SK-N-SH treated with all-trans-retinoic acid at 6 μM for 48 hours (cell line): ENCODE measurements at regions not wholly inside any gene's neighbourhood (a gene's known extent, or its start where the extent isn't known, plus 50 kb on each side); places are given as distances from the start of the nearest gene placed in this dataset.

Experiments used
- ATAC-seq: fragments of 200-7000 bp; cut with Tn5 transposase; 3 replicates; pipeline ENCODE4 v1.9.1; 2020; ENCODE audit warnings: mild to moderate bottlenecking, moderate library complexity
- ARNTL ChIP-seq: fragments of 450-650 bp; formaldehyde crosslinking; IDR thresholded peaks from 2 replicates; pipeline ENCODE4 v1.5.0; 2020; ENCODE audit warnings: low read depth, mild to moderate bottlenecking, moderate library complexity, borderline replicate concordance
- CSDC2 ChIP-seq: fragments of 250-450 bp; sonication (Bioruptor Pico); IDR thresholded peaks from 2 replicates; pipeline ENCODE4 v1.5.0; 2020; ENCODE audit warnings: mild to moderate bottlenecking, moderate library complexity
- ESRRG ChIP-seq: fragments of 250-450 bp; sonication (Bioruptor Pico); IDR thresholded peaks from 2 replicates; pipeline ENCODE4 v1.6.1; 2021; ENCODE audit warnings: mild to moderate bottlenecking
- GLIS3 ChIP-seq: fragments of 250-450 bp; sonication (Bioruptor Pico); IDR thresholded peaks from 2 replicates; pipeline ENCODE4 v1.5.0; 2020; ENCODE audit warnings: mild to moderate bottlenecking, moderate library complexity
- ISL1 ChIP-seq: fragments of 250-450 bp; sonication (Bioruptor Pico); IDR thresholded peaks from 2 replicates; pipeline ENCODE4 v2.1.2; 2022; ENCODE audit warnings: mild to moderate bottlenecking, moderate library complexity
- OSR1 ChIP-seq: fragments of 250-450 bp; sonication (Bioruptor Pico); IDR thresholded peaks from 2 replicates; pipeline ENCODE4 v1.8.0; 2022; ENCODE audit warnings: moderate library complexity, mild to moderate bottlenecking, inconsistent platforms
- PPARA ChIP-seq: fragments of 250-450 bp; sonication (Bioruptor Pico); IDR thresholded peaks from 2 replicates; pipeline ENCODE4 v1.5.0; 2020; ENCODE audit warnings: mild to moderate bottlenecking, borderline replicate concordance
- SNAI2 ChIP-seq: fragments of 250-450 bp; sonication (Bioruptor Pico); IDR thresholded peaks from 2 replicates; pipeline ENCODE4 v1.5.0; 2020; ENCODE audit warnings: mild to moderate bottlenecking, moderate library complexity
- TCF4 ChIP-seq: fragments of 250-450 bp; sonication (Bioruptor Pico); IDR thresholded peaks from 2 replicates; pipeline ENCODE4 v1.8.0; 2021; ENCODE audit warnings: mild to moderate bottlenecking, moderate library complexity, borderline replicate concordance
- TOX ChIP-seq: fragments of 250-450 bp; sonication (Bioruptor Pico); IDR thresholded peaks from 2 replicates; pipeline ENCODE4 v1.8.0; 2021; ENCODE audit warnings: mild to moderate bottlenecking, moderate library complexity, borderline replicate concordance
- ZC3H10 ChIP-seq: fragments of 250-450 bp; sonication (Bioruptor Pico); IDR thresholded peaks from 2 replicates; pipeline ENCODE4 v1.5.1; 2021; ENCODE audit warnings: mild to moderate bottlenecking, moderate library complexity
- ZFP30 ChIP-seq: fragments of 450-650 bp; formaldehyde crosslinking; IDR thresholded peaks from 2 replicates; pipeline ENCODE4 v1.5.0; 2022; ENCODE audit warnings: mild to moderate bottlenecking, moderate library complexity
- ZNF565 ChIP-seq: fragments of 450-650 bp; formaldehyde crosslinking; conservative IDR thresholded peaks from 2 replicates; pipeline ENCODE4 v1.5.0; 2020; ENCODE audit warnings: low read depth, mild to moderate bottlenecking, moderate library complexity
- ZNF70 ChIP-seq: fragments of 450-650 bp; formaldehyde crosslinking; IDR thresholded peaks from 2 replicates; pipeline ENCODE4 v1.5.0; 2020; ENCODE audit warnings: mild to moderate bottlenecking, moderate library complexity
- ZNF8 ChIP-seq: fragments of 450-650 bp; formaldehyde crosslinking; IDR thresholded peaks from 2 replicates; pipeline ENCODE4 v1.5.0; 2020; ENCODE audit warnings: mild to moderate bottlenecking, moderate library complexity
- TF ChIP-seq, protein P1 (sequence below): fragments of 250-450 bp; sonication (Bioruptor Pico); IDR thresholded peaks from 2 replicates; pipeline ENCODE4 v1.5.0; 2020; ENCODE audit warnings: mild to moderate bottlenecking, moderate library complexity
- TF ChIP-seq, protein P2 (sequence below): fragments of 250-450 bp; sonication (Bioruptor Pico); IDR thresholded peaks from 2 replicates; pipeline ENCODE4 v1.8.0; 2021; ENCODE audit warnings: low read depth, mild to moderate bottlenecking, moderate library complexity, borderline replicate concordance
- TF ChIP-seq, protein P3 (sequence below): fragments of 250-450 bp; sonication (Bioruptor Pico); IDR thresholded peaks from 2 replicates; pipeline ENCODE4 v1.5.1; 2021; ENCODE audit warnings: mild to moderate bottlenecking, moderate library complexity
- TF ChIP-seq, protein P4 (sequence below): fragments of 250-450 bp; sonication (Bioruptor Pico); IDR thresholded peaks from 2 replicates; pipeline ENCODE4 v1.8.0; 2020; ENCODE audit warnings: mild to moderate bottlenecking, moderate library complexity, borderline replicate concordance
- TF ChIP-seq, protein P5 (sequence below): fragments of 250-450 bp; sonication (Bioruptor Pico); IDR thresholded peaks from 2 replicates; pipeline ENCODE4 v1.5.1; 2020; ENCODE audit warnings: low read depth, mild to moderate bottlenecking, moderate library complexity

DNA sequence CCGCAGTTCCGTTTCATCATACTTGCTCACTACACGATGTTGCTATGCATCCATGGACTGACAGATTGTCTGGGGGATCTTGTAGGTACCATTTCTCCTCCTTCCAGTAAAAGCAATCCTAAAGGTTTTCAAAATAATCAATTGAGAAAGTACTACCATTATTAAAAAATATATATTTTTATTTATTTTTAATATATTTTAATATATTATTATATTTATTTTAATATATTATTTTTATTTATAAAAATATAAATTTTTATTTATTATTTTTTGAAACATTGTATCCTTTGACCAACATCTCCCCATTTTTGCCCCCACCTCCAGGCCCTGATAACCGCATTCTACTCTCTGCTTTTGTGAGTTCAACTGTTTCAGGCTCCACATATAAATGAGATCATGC lies 237.6 kb upstream of the IRX4 start:
- no peak for ATAC-seq
- TF ChIP-seq, protein P1, sequence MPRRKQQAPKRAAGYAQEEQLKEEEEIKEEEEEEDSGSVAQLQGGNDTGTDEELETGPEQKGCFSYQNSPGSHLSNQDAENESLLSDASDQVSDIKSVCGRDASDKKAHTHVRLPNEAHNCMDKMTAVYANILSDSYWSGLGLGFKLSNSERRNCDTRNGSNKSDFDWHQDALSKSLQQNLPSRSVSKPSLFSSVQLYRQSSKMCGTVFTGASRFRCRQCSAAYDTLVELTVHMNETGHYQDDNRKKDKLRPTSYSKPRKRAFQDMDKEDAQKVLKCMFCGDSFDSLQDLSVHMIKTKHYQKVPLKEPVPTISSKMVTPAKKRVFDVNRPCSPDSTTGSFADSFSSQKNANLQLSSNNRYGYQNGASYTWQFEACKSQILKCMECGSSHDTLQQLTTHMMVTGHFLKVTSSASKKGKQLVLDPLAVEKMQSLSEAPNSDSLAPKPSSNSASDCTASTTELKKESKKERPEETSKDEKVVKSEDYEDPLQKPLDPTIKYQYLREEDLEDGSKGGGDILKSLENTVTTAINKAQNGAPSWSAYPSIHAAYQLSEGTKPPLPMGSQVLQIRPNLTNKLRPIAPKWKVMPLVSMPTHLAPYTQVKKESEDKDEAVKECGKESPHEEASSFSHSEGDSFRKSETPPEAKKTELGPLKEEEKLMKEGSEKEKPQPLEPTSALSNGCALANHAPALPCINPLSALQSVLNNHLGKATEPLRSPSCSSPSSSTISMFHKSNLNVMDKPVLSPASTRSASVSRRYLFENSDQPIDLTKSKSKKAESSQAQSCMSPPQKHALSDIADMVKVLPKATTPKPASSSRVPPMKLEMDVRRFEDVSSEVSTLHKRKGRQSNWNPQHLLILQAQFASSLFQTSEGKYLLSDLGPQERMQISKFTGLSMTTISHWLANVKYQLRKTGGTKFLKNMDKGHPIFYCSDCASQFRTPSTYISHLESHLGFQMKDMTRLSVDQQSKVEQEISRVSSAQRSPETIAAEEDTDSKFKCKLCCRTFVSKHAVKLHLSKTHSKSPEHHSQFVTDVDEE (CRISPR knock-in tag): no peak
- TF ChIP-seq ZNF565 (CRISPR knock-in tag) (no peak), GLIS3 (CRISPR knock-in tag) (no peak), OSR1 (no peak), CSDC2 (CRISPR knock-in tag) (no peak), ZFP30 (CRISPR knock-in tag) (no peak), TCF4 (no peak)

DNA sequence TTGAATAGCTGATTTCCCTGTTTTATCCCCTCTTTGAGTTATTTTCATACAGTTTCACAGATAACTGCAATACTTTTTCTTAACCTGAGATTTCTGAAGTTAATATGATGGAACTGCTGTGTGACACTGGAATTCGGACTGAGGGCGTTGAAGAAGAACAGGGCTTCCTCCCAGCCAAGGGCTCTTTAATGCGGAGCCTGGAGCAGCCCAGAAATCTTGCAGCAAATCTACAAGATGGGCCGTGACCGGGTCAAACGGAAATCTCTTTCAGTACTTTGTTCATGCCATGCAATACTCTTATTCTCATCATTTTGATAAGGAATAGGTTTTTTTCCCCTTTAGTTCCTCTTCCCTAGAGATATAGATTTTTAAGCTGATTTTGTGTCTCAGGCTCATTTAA lies 236.8 kb upstream of the IRX4 start:
- TF ChIP-seq, protein P2, sequence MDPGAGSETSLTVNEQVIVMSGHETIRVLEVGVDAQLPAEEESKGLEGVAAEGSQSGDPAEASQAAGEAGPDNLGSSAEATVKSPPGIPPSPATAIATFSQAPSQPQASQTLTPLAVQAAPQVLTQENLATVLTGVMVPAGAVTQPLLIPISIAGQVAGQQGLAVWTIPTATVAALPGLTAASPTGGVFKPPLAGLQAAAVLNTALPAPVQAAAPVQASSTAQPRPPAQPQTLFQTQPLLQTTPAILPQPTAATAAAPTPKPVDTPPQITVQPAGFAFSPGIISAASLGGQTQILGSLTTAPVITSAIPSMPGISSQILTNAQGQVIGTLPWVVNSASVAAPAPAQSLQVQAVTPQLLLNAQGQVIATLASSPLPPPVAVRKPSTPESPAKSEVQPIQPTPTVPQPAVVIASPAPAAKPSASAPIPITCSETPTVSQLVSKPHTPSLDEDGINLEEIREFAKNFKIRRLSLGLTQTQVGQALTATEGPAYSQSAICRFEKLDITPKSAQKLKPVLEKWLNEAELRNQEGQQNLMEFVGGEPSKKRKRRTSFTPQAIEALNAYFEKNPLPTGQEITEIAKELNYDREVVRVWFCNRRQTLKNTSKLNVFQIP (CRISPR knock-in tag): no peak
- TF ChIP-seq ARNTL: no peak
- TF ChIP-seq, protein P1 (CRISPR knock-in tag): no peak
- TF ChIP-seq, all 23 proteins: peak for 0
- ATAC-seq: no peak

DNA sequence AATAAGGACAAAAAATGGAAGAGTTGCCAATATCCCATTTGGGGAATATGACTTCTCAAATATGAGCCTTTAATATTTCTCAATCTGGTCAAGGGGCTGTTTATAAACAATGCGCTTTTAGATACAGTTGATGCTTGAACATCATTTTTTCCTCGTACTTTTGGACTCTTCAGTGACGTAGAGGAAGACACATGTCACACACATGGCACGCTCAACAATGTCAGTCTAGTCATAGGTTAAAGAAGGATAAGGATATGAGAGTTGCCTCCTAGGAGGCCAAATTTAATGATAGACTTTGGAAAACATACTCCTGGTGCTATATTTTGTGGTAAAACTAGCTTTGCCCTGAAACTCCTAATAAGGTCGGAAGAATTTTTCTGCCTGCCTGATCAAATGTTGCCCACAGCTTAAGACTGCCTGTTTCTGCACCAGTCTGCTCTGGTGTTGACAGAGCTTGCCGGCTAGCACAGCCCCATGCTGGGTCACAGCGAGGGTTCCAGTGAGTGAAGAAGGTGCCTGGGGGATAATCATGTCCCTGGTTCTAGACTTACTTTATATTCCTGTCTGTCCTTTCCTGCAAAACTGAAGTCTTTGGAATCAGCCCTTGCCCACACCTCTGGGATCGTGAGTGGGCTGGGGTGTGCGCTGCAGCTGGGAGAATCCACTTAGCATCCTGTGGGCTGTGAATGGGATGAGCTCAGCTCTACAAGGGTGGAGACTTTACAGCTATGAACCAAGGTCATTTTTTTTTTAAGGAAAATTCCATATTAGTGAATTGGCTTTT lies 230.8 kb upstream of the IRX4 start:
- ATAC-seq: no peak
- no peak for TF ChIP-seq PPARA (CRISPR knock-in tag)
- TF ChIP-seq CSDC2 (CRISPR knock-in tag): no peak
- TF ChIP-seq OSR1: no peak
- TF ChIP-seq ZFP30 (CRISPR knock-in tag): no peak
- no peak for TF ChIP-seq ESRRG (CRISPR knock-in tag)
- TF ChIP-seq, protein P3, sequence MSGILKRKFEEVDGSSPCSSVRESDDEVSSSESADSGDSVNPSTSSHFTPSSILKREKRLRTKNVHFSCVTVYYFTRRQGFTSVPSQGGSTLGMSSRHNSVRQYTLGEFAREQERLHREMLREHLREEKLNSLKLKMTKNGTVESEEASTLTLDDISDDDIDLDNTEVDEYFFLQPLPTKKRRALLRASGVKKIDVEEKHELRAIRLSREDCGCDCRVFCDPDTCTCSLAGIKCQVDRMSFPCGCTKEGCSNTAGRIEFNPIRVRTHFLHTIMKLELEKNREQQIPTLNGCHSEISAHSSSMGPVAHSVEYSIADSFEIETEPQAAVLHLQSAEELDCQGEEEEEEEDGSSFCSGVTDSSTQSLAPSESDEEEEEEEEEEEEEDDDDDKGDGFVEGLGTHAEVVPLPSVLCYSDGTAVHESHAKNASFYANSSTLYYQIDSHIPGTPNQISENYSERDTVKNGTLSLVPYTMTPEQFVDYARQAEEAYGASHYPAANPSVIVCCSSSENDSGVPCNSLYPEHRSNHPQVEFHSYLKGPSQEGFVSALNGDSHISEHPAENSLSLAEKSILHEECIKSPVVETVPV (CRISPR knock-in tag): no peak
- TF ChIP-seq, protein P4, sequence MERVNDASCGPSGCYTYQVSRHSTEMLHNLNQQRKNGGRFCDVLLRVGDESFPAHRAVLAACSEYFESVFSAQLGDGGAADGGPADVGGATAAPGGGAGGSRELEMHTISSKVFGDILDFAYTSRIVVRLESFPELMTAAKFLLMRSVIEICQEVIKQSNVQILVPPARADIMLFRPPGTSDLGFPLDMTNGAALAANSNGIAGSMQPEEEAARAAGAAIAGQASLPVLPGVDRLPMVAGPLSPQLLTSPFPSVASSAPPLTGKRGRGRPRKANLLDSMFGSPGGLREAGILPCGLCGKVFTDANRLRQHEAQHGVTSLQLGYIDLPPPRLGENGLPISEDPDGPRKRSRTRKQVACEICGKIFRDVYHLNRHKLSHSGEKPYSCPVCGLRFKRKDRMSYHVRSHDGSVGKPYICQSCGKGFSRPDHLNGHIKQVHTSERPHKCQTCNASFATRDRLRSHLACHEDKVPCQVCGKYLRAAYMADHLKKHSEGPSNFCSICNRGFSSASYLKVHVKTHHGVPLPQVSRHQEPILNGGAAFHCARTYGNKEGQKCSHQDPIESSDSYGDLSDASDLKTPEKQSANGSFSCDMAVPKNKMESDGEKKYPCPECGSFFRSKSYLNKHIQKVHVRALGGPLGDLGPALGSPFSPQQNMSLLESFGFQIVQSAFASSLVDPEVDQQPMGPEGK (CRISPR knock-in tag): no peak
- TF ChIP-seq ISL1 (CRISPR knock-in tag): no peak
- TF ChIP-seq, protein P1 (CRISPR knock-in tag): no peak
- TF ChIP-seq TCF4: no peak
- TF ChIP-seq, protein P5, sequence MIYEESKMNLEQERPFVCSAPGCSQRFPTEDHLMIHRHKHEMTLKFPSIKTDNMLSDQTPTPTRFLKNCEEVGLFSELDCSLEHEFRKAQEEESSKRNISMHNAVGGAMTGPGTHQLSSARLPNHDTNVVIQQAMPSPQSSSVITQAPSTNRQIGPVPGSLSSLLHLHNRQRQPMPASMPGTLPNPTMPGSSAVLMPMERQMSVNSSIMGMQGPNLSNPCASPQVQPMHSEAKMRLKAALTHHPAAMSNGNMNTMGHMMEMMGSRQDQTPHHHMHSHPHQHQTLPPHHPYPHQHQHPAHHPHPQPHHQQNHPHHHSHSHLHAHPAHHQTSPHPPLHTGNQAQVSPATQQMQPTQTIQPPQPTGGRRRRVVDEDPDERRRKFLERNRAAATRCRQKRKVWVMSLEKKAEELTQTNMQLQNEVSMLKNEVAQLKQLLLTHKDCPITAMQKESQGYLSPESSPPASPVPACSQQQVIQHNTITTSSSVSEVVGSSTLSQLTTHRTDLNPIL: no peak
- TF ChIP-seq ZC3H10 (CRISPR knock-in tag): no peak
- TF ChIP-seq ZNF8 (CRISPR knock-in tag): no peak
- no peak for TF ChIP-seq TOX (CRISPR knock-in tag)
- no peak for TF ChIP-seq SNAI2 (CRISPR knock-in tag)
- no peak for TF ChIP-seq ZNF70
- TF ChIP-seq, protein P2 (CRISPR knock-in tag): no peak
